SK-N-SH (cell line): ENCODE measurements at regions not wholly inside any gene's neighbourhood (a gene's known extent, or its start where the extent isn't known, plus 50 kb on each side); places are given as distances from the start of the nearest gene placed in this dataset.

Source experiments
- CTCF ChIA-PET: fragments of 300-600, 350-600 bp; formaldehyde crosslinking; extraction: SDS; loops from one replicate; lab custom pipeline; 2021; lab: Yijun Ruan, JAX
- POLR2A ChIA-PET: fragments of 350-600 bp; sonication (Branson Sonifier 250); formaldehyde crosslinking; extraction: SDS; loops from one replicate; lab custom pipeline; 2020; ENCODE audit warnings: antibody characterized with exemption, inconsistent platforms; lab: Yijun Ruan, JAX
- DNase-seq: peaks from one replicate; pipeline ENCODE4 v3.0.0; 2012
- H2AFZ ChIP-seq: fragments of 200-600 bp; sonication (generic); 2 replicates; pipeline ENCODE4 v1.8.1; 2016; ENCODE audit warnings: antibody characterized with exemption, mild to moderate bottlenecking, low read depth
- H3F3A ChIP-seq: fragments of 200-600 bp; sonication (generic); replicated peaks from 2 replicates; pipeline ENCODE3; 2016; ENCODE audit warnings: antibody characterized with exemption, mild to moderate bottlenecking; ENCODE audit not compliant: insufficient read depth
- H3K27ac ChIP-seq, 2 experiments: fragments of 200-500 bp in 1 of 2; fragments of 200-600 bp in 1 of 2; sonication (Bioruptor generic) in 1 of 2; sonication (generic), shearing (Covaris generic) in 1 of 2; 2 replicates each; pipeline versions ENCODE4 v1.5.1 to v1.6.1; 2014 to 2016; ENCODE audit warnings: low read depth in 2 of 2, inconsistent platforms in 1 of 2, low read length in 1 of 2, mild to moderate bottlenecking in 1 of 2, mixed read lengths in 1 of 2
- H3K27me3 ChIP-seq: fragments of 200-600 bp; sonication (generic), shearing (Covaris generic); 2 replicates; pipeline ENCODE4 v1.6.1; 2016; ENCODE audit warnings: mixed run types; ENCODE audit not compliant: insufficient read depth
- H3K36me3 ChIP-seq, 2 experiments: fragments of 200-500 bp in 1 of 2; fragments of 200-600 bp in 1 of 2; sonication (Bioruptor generic) in 1 of 2; sonication (generic) in 1 of 2; replicated peaks in 1 of 2; 2 replicates each; pipeline versions ENCODE3 to v1.5.1; 2014 to 2016; ENCODE audit warnings: low read length in 1 of 2, mild to moderate bottlenecking in 1 of 2; ENCODE audit not compliant: insufficient read depth in 2 of 2, control insufficient read depth in 1 of 2
- H3K4me1 ChIP-seq, 2 experiments: fragments of 200-500 bp in 1 of 2; fragments of 200-600 bp in 1 of 2; sonication (Bioruptor generic) in 1 of 2; sonication (generic), shearing (Covaris generic) in 1 of 2; 2 replicates each; pipeline versions ENCODE4 v1.5.1 to v1.6.1; 2014 to 2016; ENCODE audit warnings: low read depth in 1 of 2, low read length in 1 of 2, mixed run types in 1 of 2; ENCODE audit not compliant: insufficient read depth in 2 of 2, control insufficient read depth in 1 of 2
- H3K4me2 ChIP-seq: fragments of 200-600 bp; sonication (generic), shearing (Covaris generic); 2 replicates; pipeline ENCODE4 v1.6.1; 2017; ENCODE audit warnings: mixed run types
- H3K4me3 ChIP-seq, 2 experiments: fragments of 200-500 bp in 1 of 2; fragments of 200-600 bp in 1 of 2; sonication (Bioruptor generic) in 1 of 2; sonication (generic), shearing (Covaris generic) in 1 of 2; 2 replicates each; pipeline versions ENCODE4 v1.5.1 to v1.8.1; 2014 to 2016; ENCODE audit warnings: low read depth in 2 of 2, inconsistent platforms in 1 of 2, low read length in 1 of 2, mild to moderate bottlenecking in 1 of 2, mixed read lengths in 1 of 2, moderate library complexity in 1 of 2
- H3K79me2 ChIP-seq: fragments of 200-600 bp; sonication (generic); 2 replicates; pipeline ENCODE4 v1.8.1; 2017; ENCODE audit warnings: mild to moderate bottlenecking; ENCODE audit not compliant: insufficient read depth
- H3K9ac ChIP-seq: fragments of 200-600 bp; sonication (generic); 2 replicates; pipeline ENCODE4 v1.6.1; 2017; ENCODE audit warnings: mixed run types
- H3K9me2 ChIP-seq: fragments of 200-600 bp; sonication (generic); 2 replicates; pipeline ENCODE4 v1.6.1; 2017; ENCODE audit warnings: mixed run types
- H3K9me3 ChIP-seq: fragments of 200-600 bp; sonication (generic); 2 replicates; pipeline ENCODE4 v1.6.1; 2017; ENCODE audit warnings: mixed run types, mild to moderate bottlenecking, moderate library complexity
- H4K20me1 ChIP-seq: fragments of 200-600 bp; sonication (generic); 2 replicates; pipeline ENCODE4 v1.6.1; 2017; ENCODE audit warnings: mild to moderate bottlenecking, mixed run types; ENCODE audit not compliant: insufficient read depth
- EP300 ChIP-seq, 2 experiments: IDR thresholded peaks; 2 replicates each; pipeline versions ENCODE4 v1.4.0 to v1.6.1; 2012; ENCODE audit warnings: borderline replicate concordance in 1 of 2, low read depth in 1 of 2, low read length in 1 of 2
- FOSL2 ChIP-seq: IDR thresholded peaks from 2 replicates; pipeline ENCODE4 v1.4.0; 2012; ENCODE audit warnings: low read depth, mild to moderate bottlenecking, moderate library complexity, borderline replicate concordance
- FOXJ3 ChIP-seq: sonication (generic); formaldehyde crosslinking; IDR thresholded peaks from 2 replicates; pipeline ENCODE4 v1.5.1; 2020; ENCODE audit warnings: mild to moderate bottlenecking, missing genetic modification reagents
- GABPA ChIP-seq: IDR thresholded peaks from 2 replicates; pipeline ENCODE4 v1.4.0; 2012; ENCODE audit warnings: low read depth, mild to moderate bottlenecking
- GATA2 ChIP-seq: sonication (generic); formaldehyde crosslinking; IDR thresholded peaks from 2 replicates; pipeline ENCODE4 v1.5.0; 2020; ENCODE audit warnings: mild to moderate bottlenecking, missing genetic modification reagents
- JUND ChIP-seq: IDR thresholded peaks from 2 replicates; pipeline ENCODE4 v1.4.0; 2012
- MEF2A ChIP-seq: IDR thresholded peaks from 2 replicates; pipeline ENCODE4 v1.4.0; 2012; ENCODE audit warnings: low read depth, borderline replicate concordance
- NFIC ChIP-seq: IDR thresholded peaks from 2 replicates; pipeline ENCODE4 v1.4.0; 2012; ENCODE audit warnings: borderline replicate concordance
- RCOR1 ChIP-seq: fragments of 150-350 bp; IDR thresholded peaks from 2 replicates; pipeline ENCODE4 v1.6.1; 2017; ENCODE audit warnings: antibody characterized with exemption, low read length
- SIN3A ChIP-seq: IDR thresholded peaks from 2 replicates; pipeline ENCODE4 v1.6.1; 2012; ENCODE audit warnings: low read depth, mild to moderate bottlenecking, low read length, moderate library complexity, borderline replicate concordance
- SMC3 ChIP-seq: IDR thresholded peaks from 2 replicates; pipeline ENCODE4 v1.6.1; 2012; ENCODE audit warnings: low read depth, low read length, improper control_type of control experiment
- TAF1 ChIP-seq: IDR thresholded peaks from 2 replicates; pipeline ENCODE4 v1.6.1; 2012; ENCODE audit warnings: low read depth, mild to moderate bottlenecking, low read length, moderate library complexity, borderline replicate concordance
- YY1 ChIP-seq: IDR thresholded peaks from 2 replicates; pipeline ENCODE4 v1.4.0; 2012; ENCODE audit warnings: low read depth, mild to moderate bottlenecking
- WGBS: methylation state at CpG from one replicate; pipeline ENCODE4 v1.1.6; 2017; ENCODE audit warnings: low lambda C conversion rate; 5-methylcytosine and 5-hydroxymethylcytosine counted together
- TF ChIP-seq, protein P1 (sequence below): IDR thresholded peaks from 2 replicates; pipeline ENCODE4 v1.6.1; 2012; ENCODE audit warnings: mild to moderate bottlenecking, low read depth, low read length, moderate library complexity
- TF ChIP-seq, protein P2 (sequence below): IDR thresholded peaks from 2 replicates; pipeline ENCODE4 v1.4.0; 2012; ENCODE audit warnings: low read depth
- TF ChIP-seq, protein P3 (sequence below): IDR thresholded peaks from 2 replicates; pipeline ENCODE4 v1.4.0; 2012; ENCODE audit warnings: low read depth, borderline replicate concordance
- TF ChIP-seq, protein P4 (sequence below): fragments of 150-350 bp; IDR thresholded peaks from 2 replicates; pipeline ENCODE4 v1.6.1; 2017; ENCODE audit warnings: antibody characterized with exemption, low read length, low read depth, borderline replicate concordance

DNA sequence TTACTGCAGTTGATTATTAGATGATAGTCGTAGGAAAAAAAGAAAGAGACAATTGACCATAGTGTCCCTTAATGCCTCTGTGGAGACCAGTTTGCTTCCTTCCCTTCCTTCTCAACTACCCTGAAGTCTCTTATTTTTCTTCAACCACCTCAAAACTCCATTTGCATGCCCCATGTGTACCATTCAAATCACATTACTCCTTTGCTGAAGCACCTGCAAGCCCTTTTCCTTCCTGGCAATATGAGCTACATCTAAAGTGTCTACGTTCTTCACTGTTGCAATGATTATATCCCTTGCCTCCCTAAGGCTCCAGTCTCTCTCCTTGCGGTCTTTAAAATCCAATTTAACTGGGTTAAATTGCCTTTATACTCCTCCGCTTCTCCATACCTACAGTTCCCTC is 867.4 kb upstream of the API5 start:
- Histone ChIP-seq H3K27ac (no peak overlapping the region), H2AFZ (no peak overlapping the region), H3K9ac (no peak overlapping the region), H3K36me3 (no peaks in the 10 kb centered on the region), H3K9me2 (no peaks in the 10 kb centered on the region), H3F3A (no peaks in the 10 kb centered on the region), H4K20me1 (no peaks in the 10 kb centered on the region), H3K79me2 (no peaks in the 10 kb centered on the region), H3K27me3 (no peaks in the 10 kb centered on the region), H3K9me3 (no peaks in the 10 kb centered on the region), H3K4me1 (no peaks in the 10 kb centered on the region), H3K4me2 (no peak overlapping the region), H3K4me3 (no peak overlapping the region)
- TF ChIP-seq YY1 (no peak), SIN3A (no peak), GABPA (no peak), GATA2 (CRISPR knock-in tag) (no peak), MEF2A (no peak), FOXJ3 (CRISPR knock-in tag) (no peak), TAF1 (no peak), SMC3 (no peak), RCOR1 (no peak), FOSL2 (no peak), NFIC (no peak), JUND (no peak), EP300 (IDR thresholded peaks at IDR 0.05; ENCODE audit: borderline replicate concordance in 1 of 2, low read depth in 1 of 2, low read length in 1 of 2) (no peak)
- TF ChIP-seq, protein P1, sequence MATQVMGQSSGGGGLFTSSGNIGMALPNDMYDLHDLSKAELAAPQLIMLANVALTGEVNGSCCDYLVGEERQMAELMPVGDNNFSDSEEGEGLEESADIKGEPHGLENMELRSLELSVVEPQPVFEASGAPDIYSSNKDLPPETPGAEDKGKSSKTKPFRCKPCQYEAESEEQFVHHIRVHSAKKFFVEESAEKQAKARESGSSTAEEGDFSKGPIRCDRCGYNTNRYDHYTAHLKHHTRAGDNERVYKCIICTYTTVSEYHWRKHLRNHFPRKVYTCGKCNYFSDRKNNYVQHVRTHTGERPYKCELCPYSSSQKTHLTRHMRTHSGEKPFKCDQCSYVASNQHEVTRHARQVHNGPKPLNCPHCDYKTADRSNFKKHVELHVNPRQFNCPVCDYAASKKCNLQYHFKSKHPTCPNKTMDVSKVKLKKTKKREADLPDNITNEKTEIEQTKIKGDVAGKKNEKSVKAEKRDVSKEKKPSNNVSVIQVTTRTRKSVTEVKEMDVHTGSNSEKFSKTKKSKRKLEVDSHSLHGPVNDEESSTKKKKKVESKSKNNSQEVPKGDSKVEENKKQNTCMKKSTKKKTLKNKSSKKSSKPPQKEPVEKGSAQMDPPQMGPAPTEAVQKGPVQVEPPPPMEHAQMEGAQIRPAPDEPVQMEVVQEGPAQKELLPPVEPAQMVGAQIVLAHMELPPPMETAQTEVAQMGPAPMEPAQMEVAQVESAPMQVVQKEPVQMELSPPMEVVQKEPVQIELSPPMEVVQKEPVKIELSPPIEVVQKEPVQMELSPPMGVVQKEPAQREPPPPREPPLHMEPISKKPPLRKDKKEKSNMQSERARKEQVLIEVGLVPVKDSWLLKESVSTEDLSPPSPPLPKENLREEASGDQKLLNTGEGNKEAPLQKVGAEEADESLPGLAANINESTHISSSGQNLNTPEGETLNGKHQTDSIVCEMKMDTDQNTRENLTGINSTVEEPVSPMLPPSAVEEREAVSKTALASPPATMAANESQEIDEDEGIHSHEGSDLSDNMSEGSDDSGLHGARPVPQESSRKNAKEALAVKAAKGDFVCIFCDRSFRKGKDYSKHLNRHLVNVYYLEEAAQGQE, result no peak
- TF ChIP-seq, protein P2, sequence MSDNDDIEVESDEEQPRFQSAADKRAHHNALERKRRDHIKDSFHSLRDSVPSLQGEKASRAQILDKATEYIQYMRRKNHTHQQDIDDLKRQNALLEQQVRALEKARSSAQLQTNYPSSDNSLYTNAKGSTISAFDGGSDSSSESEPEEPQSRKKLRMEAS, result no peak
- TF ChIP-seq, protein P3, sequence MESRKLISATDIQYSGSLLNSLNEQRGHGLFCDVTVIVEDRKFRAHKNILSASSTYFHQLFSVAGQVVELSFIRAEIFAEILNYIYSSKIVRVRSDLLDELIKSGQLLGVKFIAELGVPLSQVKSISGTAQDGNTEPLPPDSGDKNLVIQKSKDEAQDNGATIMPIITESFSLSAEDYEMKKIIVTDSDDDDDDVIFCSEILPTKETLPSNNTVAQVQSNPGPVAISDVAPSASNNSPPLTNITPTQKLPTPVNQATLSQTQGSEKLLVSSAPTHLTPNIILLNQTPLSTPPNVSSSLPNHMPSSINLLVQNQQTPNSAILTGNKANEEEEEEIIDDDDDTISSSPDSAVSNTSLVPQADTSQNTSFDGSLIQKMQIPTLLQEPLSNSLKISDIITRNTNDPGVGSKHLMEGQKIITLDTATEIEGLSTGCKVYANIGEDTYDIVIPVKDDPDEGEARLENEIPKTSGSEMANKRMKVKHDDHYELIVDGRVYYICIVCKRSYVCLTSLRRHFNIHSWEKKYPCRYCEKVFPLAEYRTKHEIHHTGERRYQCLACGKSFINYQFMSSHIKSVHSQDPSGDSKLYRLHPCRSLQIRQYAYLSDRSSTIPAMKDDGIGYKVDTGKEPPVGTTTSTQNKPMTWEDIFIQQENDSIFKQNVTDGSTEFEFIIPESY, result no peak
- TF ChIP-seq, protein P4, sequence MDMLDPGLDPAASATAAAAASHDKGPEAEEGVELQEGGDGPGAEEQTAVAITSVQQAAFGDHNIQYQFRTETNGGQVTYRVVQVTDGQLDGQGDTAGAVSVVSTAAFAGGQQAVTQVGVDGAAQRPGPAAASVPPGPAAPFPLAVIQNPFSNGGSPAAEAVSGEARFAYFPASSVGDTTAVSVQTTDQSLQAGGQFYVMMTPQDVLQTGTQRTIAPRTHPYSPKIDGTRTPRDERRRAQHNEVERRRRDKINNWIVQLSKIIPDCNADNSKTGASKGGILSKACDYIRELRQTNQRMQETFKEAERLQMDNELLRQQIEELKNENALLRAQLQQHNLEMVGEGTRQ, result no peak
- ChIA-PET POLR2A (no interaction called here), CTCF (no interaction called here)
- no peak for DNase-seq
- 11% methylated on average over 4 of the region's 4 CpGs for WGBS
